Transverse colon (tissue), 3 donors: ENCODE measurements at regions not wholly inside any gene's neighbourhood (a gene's known extent, or its start where the extent isn't known, plus 50 kb on each side); places are given as distances from the start of the nearest gene placed in this dataset.

Experiments
- POLR2A ChIP-seq: fragments of 450-650 bp; IDR thresholded peaks from one replicate; pipeline ENCODE4 v1.6.1; 2016; ENCODE audit warnings: antibody characterized with exemption, mild to moderate bottlenecking, moderate library complexity
- TF ChIP-seq, protein P1 (sequence below), 5 experiments: fragments of 200-600 bp in 3 of 5; fragments of 450-650 bp in 2 of 5; sonication (generic) in 3 of 5; IDR thresholded peaks; 1 replicate in 2 of 5; 2 replicates in 3 of 5; pipeline ENCODE4 v1.5.1; 2016 to 2017; ENCODE audit warnings: antibody characterized with exemption in 5 of 5, inconsistent platforms in 3 of 5, mild to moderate bottlenecking in 2 of 5, moderate library complexity in 1 of 5

DNA sequence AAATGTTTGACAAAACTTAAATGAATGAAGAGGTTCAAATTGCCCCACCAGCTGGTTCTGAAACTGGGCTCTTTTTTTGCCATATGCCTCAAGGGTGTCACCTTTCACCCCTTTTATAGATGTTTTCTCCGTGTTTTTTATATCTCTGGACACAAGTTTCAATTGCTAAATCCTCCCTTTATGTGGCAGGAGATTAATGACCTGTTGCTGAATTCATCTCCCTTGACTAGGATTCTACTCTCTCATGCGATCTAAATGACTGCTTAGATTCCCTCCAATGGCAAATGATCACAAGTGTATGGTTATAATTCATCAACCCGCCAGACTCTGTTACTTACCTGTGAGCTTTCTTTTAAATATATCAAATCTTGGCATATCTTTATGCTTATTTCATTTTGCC lies 677.0 kb upstream of the POT1 start:
- TF ChIP-seq, protein P1, sequence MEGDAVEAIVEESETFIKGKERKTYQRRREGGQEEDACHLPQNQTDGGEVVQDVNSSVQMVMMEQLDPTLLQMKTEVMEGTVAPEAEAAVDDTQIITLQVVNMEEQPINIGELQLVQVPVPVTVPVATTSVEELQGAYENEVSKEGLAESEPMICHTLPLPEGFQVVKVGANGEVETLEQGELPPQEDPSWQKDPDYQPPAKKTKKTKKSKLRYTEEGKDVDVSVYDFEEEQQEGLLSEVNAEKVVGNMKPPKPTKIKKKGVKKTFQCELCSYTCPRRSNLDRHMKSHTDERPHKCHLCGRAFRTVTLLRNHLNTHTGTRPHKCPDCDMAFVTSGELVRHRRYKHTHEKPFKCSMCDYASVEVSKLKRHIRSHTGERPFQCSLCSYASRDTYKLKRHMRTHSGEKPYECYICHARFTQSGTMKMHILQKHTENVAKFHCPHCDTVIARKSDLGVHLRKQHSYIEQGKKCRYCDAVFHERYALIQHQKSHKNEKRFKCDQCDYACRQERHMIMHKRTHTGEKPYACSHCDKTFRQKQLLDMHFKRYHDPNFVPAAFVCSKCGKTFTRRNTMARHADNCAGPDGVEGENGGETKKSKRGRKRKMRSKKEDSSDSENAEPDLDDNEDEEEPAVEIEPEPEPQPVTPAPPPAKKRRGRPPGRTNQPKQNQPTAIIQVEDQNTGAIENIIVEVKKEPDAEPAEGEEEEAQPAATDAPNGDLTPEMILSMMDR (IDR thresholded peaks at IDR 0.05): no peak
- no peak for TF ChIP-seq POLR2A
